Hepatocyte (in vitro differentiated cells): ENCODE measurements at regions not wholly inside any gene's neighbourhood (a gene's known extent, or its start where the extent isn't known, plus 50 kb on each side); places are given as distances from the start of the nearest gene placed in this dataset.

Experiments used
- DNase-seq: peaks from one replicate; pipeline ENCODE4 v3.0.0-alpha.2; 2016; ENCODE audit warnings: low spot score
- H2AFZ ChIP-seq: fragments of 200-600 bp; sonication (generic); 2 replicates; pipeline ENCODE4 v1.6.0; 2016; ENCODE audit warnings: antibody characterized with exemption, mild to moderate bottlenecking
- H3K27ac ChIP-seq: fragments of 200-600 bp; sonication (generic); 2 replicates; pipeline ENCODE4 v1.5.1; 2016; ENCODE audit warnings: mild to moderate bottlenecking
- H3K27me3 ChIP-seq: fragments of 200-600 bp; sonication (generic); 2 replicates; pipeline ENCODE4 v1.6.1; 2016
- H3K36me3 ChIP-seq: fragments of 200-600 bp; sonication (generic); replicated peaks from 2 replicates; pipeline ENCODE4 v1.5.1; 2016; ENCODE audit warnings: low read depth; ENCODE audit not compliant: insufficient read depth
- H3K4me1 ChIP-seq: fragments of 200-600 bp; sonication (generic); 2 replicates; pipeline ENCODE4 v1.5.1; 2016; ENCODE audit warnings: mild to moderate bottlenecking, moderate library complexity; ENCODE audit not compliant: insufficient read depth
- H3K4me2 ChIP-seq: fragments of 200-600 bp; sonication (generic); 2 replicates; pipeline ENCODE4 v1.6.0; 2016
- H3K4me3 ChIP-seq: fragments of 200-600 bp; sonication (generic); 2 replicates; pipeline ENCODE4 v1.5.1; 2016; ENCODE audit warnings: mild to moderate bottlenecking
- H3K79me2 ChIP-seq: fragments of 200-600 bp; sonication (generic); 2 replicates; pipeline ENCODE4 v1.6.0; 2017; ENCODE audit warnings: mild to moderate bottlenecking
- H3K9me2 ChIP-seq: fragments of 200-600 bp; sonication (generic); replicated peaks from 2 replicates; pipeline ENCODE4 v1.6.0; 2017; ENCODE audit warnings: mild to moderate bottlenecking; ENCODE audit not compliant: insufficient read depth
- H3K9me3 ChIP-seq: fragments of 200-600 bp; sonication (generic); 2 replicates; pipeline ENCODE4 v1.5.1; 2016; ENCODE audit warnings: low read depth, mild to moderate bottlenecking
- H4K20me1 ChIP-seq: fragments of 200-600 bp; sonication (generic); 2 replicates; pipeline ENCODE4 v1.6.0; 2016; ENCODE audit warnings: mild to moderate bottlenecking; ENCODE audit not compliant: insufficient read depth, poor library complexity, severe bottlenecking
- CTCF ChIP-seq: fragments of 200-600 bp; sonication (generic); IDR thresholded peaks from 2 replicates; pipeline ENCODE4 v1.5.1; 2016; ENCODE audit warnings: antibody characterized with exemption, mild to moderate bottlenecking; ENCODE audit not compliant: poor library complexity
- EZH2 ChIP-seq: fragments of 200-600 bp; sonication (generic); IDR thresholded peaks from 2 replicates; pipeline ENCODE4 v1.6.1; 2016; ENCODE audit warnings: antibody characterized with exemption, mild to moderate bottlenecking, borderline replicate concordance
- EZH2phosphoT487 ChIP-seq: fragments of 200-600 bp; sonication (generic); IDR thresholded peaks from one replicate; pipeline ENCODE4 v1.6.1; 2018; ENCODE audit warnings: antibody characterized with exemption, mild to moderate bottlenecking, low read depth, moderate library complexity; ENCODE audit not compliant: unreplicated experiment, severe bottlenecking
- WGBS: methylation state at CpG from one replicate; pipeline ENCODE4 v1.1.6; 2016; ENCODE audit warnings: low lambda C conversion rate; ENCODE audit errors: missing lambda C conversion rate; 5-methylcytosine and 5-hydroxymethylcytosine counted together

DNA sequence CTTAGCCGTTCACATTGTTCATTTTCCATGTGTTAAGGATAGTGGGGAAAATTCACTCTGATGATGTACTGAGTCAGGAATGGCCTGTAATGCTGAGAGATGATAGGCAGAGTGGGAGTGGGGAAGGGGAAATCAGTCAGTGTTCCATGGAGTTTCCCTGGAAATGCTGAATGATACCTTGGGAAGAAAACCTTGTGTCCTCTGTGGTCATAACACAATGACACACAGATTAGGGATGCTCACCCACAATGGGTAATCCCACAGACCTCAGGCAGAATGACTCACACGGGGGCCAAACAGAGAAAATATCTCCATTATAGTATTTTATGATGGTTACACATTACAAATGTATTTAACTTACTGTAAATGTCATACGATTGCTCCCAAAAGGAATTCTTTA lies 118.0 kb downstream of the SNX19 start:
- WGBS, result 89% methylated on average over 3 of the region's 3 CpGs
- DNase-seq, result no peak

GRCh38 chr11:130798801-130799200 lies 117.5 kb downstream of the SNX19 start:
- DNase-seq, result no peak
- no peak overlapping the region for H3K4me3 ChIP-seq
- WGBS, result 95% methylated on average over 4 of the region's 4 CpGs
- no peak overlapping the region for H3K4me2 ChIP-seq
- H3K36me3 ChIP-seq, result no peaks in the 10 kb centered on the region
- H3K9me3 ChIP-seq, result no peaks in the 10 kb centered on the region
- TF ChIP-seq CTCF, result no peak
- TF ChIP-seq EZH2, result no peak
- TF ChIP-seq EZH2phosphoT487, result no peak
- no peaks in the 10 kb centered on the region for H4K20me1 ChIP-seq
- no peak overlapping the region for H2AFZ ChIP-seq
- no peak overlapping the region for H3K27ac ChIP-seq
- no peaks in the 10 kb centered on the region for H3K4me1 ChIP-seq
- no peaks in the 10 kb centered on the region for H3K79me2 ChIP-seq
- H3K9me2 ChIP-seq, result no peaks in the 10 kb centered on the region
- no peaks in the 10 kb centered on the region for H3K27me3 ChIP-seq

More for the DNA sequence above, 118.0 kb downstream of the SNX19 start:
- Histone ChIP-seq H3K9me3 (no peaks in the 10 kb centered on the region), H4K20me1 (no peaks in the 10 kb centered on the region), H2AFZ (no peak overlapping the region), H3K36me3 (no peaks in the 10 kb centered on the region), H3K4me2 (no peak overlapping the region), H3K79me2 (no peaks in the 10 kb centered on the region), H3K4me3 (no peak overlapping the region), H3K27me3 (no peaks in the 10 kb centered on the region), H3K4me1 (no peaks in the 10 kb centered on the region), H3K9me2 (no peaks in the 10 kb centered on the region), H3K27ac (no peak overlapping the region)
- no peak for TF ChIP-seq EZH2phosphoT487
- TF ChIP-seq CTCF, result no peak
- no peak for TF ChIP-seq EZH2

DNA sequence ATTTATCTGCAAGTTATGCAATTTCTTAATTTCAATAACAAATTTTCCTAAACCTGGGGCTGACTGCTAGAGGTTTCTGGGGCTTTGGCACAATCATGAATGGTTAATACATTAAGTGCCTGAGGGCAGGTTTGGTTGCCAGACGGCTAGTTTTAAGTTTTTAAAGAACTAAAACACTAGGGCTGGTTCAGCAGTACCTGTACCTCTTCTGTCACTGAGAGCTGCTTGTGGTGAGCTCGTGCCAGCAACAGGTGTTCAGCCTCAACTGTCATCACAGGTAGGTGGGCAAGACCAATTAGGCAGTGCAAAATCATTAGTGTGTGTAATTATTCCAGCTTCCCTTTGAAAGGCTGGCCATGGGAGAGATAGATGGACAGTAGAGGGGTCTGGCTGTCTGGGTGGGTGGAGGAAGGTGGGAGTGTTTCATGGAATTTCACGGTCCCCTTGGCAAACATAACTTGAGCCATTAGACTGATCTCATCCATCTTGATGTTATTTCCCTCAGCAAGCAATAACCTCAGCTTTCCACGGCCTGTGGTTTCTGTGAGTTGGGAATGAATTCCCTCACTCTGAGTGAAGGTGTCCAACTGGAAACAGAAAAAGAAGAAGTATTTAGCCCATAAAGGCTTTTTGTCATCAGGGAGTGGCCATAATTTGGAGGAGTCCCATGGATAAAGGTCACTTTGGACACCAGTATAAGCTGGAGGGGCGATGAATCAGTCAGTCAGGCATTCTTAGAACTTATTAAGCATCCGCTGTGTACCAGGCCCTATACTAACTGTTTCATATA lies 114.8 kb downstream of the SNX19 start:
- TF ChIP-seq EZH2, result no peak
- no peak for TF ChIP-seq EZH2phosphoT487
- no peak for TF ChIP-seq CTCF
- Histone ChIP-seq H3K36me3 (no peaks in the 10 kb centered on the region), H3K4me2 (no peak overlapping the region), H3K9me2 (no peaks in the 10 kb centered on the region), H3K4me3 (no peak overlapping the region), H3K27me3 (no peaks in the 10 kb centered on the region), H3K4me1 (no peaks in the 10 kb centered on the region), H3K27ac (no peak overlapping the region), H4K20me1 (no peaks in the 10 kb centered on the region), H3K79me2 (no peaks in the 10 kb centered on the region), H3K9me3 (no peaks in the 10 kb centered on the region), H2AFZ (no peak overlapping the region)
- 86% methylated on average over 6 of the region's 6 CpGs for WGBS
- no peak for DNase-seq
